WTC11 (cell line): ENCODE measurements at regions not wholly inside any gene's neighbourhood (a gene's known extent, or its start where the extent isn't known, plus 50 kb on each side); places are given as distances from the start of the nearest gene placed in this dataset.

ENCODE experiments used
- ATAC-seq: fragments of 200-7000 bp; cut with Tn5 transposase; 2 replicates; pipeline ENCODE4 v1.10.0; 2021; ENCODE audit warnings: mild to moderate bottlenecking, moderate library complexity
- CTCF ChIA-PET: fragments of 300-600 bp; sonication (Branson Sonifier 250); formaldehyde crosslinking; loops from one replicate; lab custom pipeline; 2021; ENCODE audit warnings: antibody characterized with exemption; lab: Charles Lee
- POLR2A ChIA-PET: fragments of 350-600 bp; sonication (Branson Sonifier 250); formaldehyde crosslinking; loops from one replicate; lab custom pipeline; 2021; ENCODE audit warnings: antibody characterized with exemption; lab: Charles Lee
- DNase-seq: peaks from one replicate; pipeline ENCODE4 v3.0.0; 2021; ENCODE audit warnings: low spot score
- H3K27ac Mint-ChIP-seq: 2 replicates; pipeline ENCODE4 v1.8.0; 2021; ENCODE audit warnings: mixed read lengths
- H3K27me3 Mint-ChIP-seq: 2 replicates; pipeline ENCODE4 v1.8.0; 2021; ENCODE audit warnings: low read depth, mild to moderate bottlenecking, moderate library complexity, mixed read lengths
- H3K36me3 Mint-ChIP-seq: 2 replicates; pipeline ENCODE4 v1.8.0; 2021; ENCODE audit warnings: mixed read lengths
- H3K4me1 Mint-ChIP-seq: 2 replicates; pipeline ENCODE4 v1.8.0; 2022; ENCODE audit warnings: mixed read lengths
- H3K4me3 Mint-ChIP-seq: 2 replicates; pipeline ENCODE4 v1.8.0; 2021; ENCODE audit warnings: mild to moderate bottlenecking, moderate library complexity, mixed read lengths
- H3K9me3 Mint-ChIP-seq: 2 replicates; pipeline ENCODE4 v1.8.0; 2021; ENCODE audit warnings: mixed read lengths
- AFF4 ChIP-seq: sonication (generic); formaldehyde crosslinking; IDR thresholded peaks from 2 replicates; pipeline ENCODE4 v1.8.1; 2023; ENCODE audit warnings: mild to moderate bottlenecking, missing genetic modification reagents, borderline replicate concordance
- ATF6 ChIP-seq: sonication (generic); formaldehyde crosslinking; IDR thresholded peaks from 2 replicates; pipeline ENCODE4 v1.8.1; 2023; ENCODE audit warnings: mild to moderate bottlenecking, missing genetic modification reagents
- CBFB ChIP-seq: sonication (generic); formaldehyde crosslinking; IDR thresholded peaks from 2 replicates; pipeline ENCODE4 v1.8.1; 2022; ENCODE audit warnings: mild to moderate bottlenecking, low read depth, missing genetic modification reagents
- CTCF ChIP-seq: fragments of 200-600 bp; IDR thresholded peaks from 2 replicates; pipeline ENCODE4 v1.8.0; 2022; ENCODE audit warnings: antibody characterized with exemption
- E2F1 ChIP-seq: sonication (generic); formaldehyde crosslinking; IDR thresholded peaks from 2 replicates; pipeline ENCODE4 v1.8.0; 2022; ENCODE audit warnings: mild to moderate bottlenecking, missing genetic modification reagents
- ELF4 ChIP-seq: sonication (generic); formaldehyde crosslinking; IDR thresholded peaks from 2 replicates; pipeline ENCODE4 v1.8.1; 2022; ENCODE audit warnings: low read depth, mild to moderate bottlenecking, moderate library complexity, missing genetic modification reagents
- HMGA2 ChIP-seq: fragments of 250-450 bp; sonication (Bioruptor Pico); IDR thresholded peaks from 2 replicates; pipeline ENCODE4 v1.4.0; 2021; ENCODE audit warnings: mild to moderate bottlenecking, moderate library complexity
- IRF1 ChIP-seq: sonication (generic); formaldehyde crosslinking; IDR thresholded peaks from 2 replicates; pipeline ENCODE4 v1.8.0; 2023; ENCODE audit warnings: missing genetic modification reagents
- JAZF1 ChIP-seq: fragments of 250-450 bp; sonication (Bioruptor Pico); IDR thresholded peaks from 2 replicates; pipeline ENCODE4 v1.9.0; 2021; ENCODE audit warnings: moderate library complexity, mild to moderate bottlenecking, inconsistent platforms
- JUN ChIP-seq: sonication (generic); formaldehyde crosslinking; IDR thresholded peaks from 2 replicates; pipeline ENCODE4 v1.8.0; 2023; ENCODE audit warnings: mild to moderate bottlenecking, missing genetic modification reagents
- KAT7 ChIP-seq: sonication (generic); formaldehyde crosslinking; IDR thresholded peaks from 2 replicates; pipeline ENCODE4 v1.8.1; 2023; ENCODE audit warnings: missing genetic modification reagents, mild to moderate bottlenecking, borderline replicate concordance
- NFATC4 ChIP-seq: fragments of 250-450 bp; sonication (Bioruptor Pico); IDR thresholded peaks from 2 replicates; pipeline ENCODE4 v1.9.0; 2021; ENCODE audit warnings: mild to moderate bottlenecking
- PREB ChIP-seq: sonication (generic); formaldehyde crosslinking; IDR thresholded peaks from 2 replicates; pipeline ENCODE4 v1.8.1; 2022; ENCODE audit warnings: mild to moderate bottlenecking, missing genetic modification reagents, moderate library complexity, borderline replicate concordance
- RORB ChIP-seq: fragments of 250-450 bp; sonication (Bioruptor Pico); IDR thresholded peaks from 2 replicates; pipeline ENCODE4 v1.9.0; 2021; ENCODE audit warnings: mild to moderate bottlenecking
- ZNF138 ChIP-seq: sonication (generic); formaldehyde crosslinking; conservative IDR thresholded peaks from 2 replicates; pipeline ENCODE4 v1.8.1; 2022; ENCODE audit warnings: mild to moderate bottlenecking, moderate library complexity, missing genetic modification reagents
- ZNF263 ChIP-seq: sonication (generic); formaldehyde crosslinking; IDR thresholded peaks from 2 replicates; pipeline ENCODE4 v1.8.1; 2022; ENCODE audit warnings: low read depth, mild to moderate bottlenecking, moderate library complexity, missing genetic modification reagents
- ZNF281 ChIP-seq: sonication (generic); formaldehyde crosslinking; IDR thresholded peaks from 2 replicates; pipeline ENCODE4 v1.8.0; 2023; ENCODE audit warnings: mild to moderate bottlenecking, missing genetic modification reagents
- ZNF416 ChIP-seq: fragments of 250-450 bp; sonication (Bioruptor Pico); IDR thresholded peaks from 2 replicates; pipeline ENCODE4 v1.9.0; 2021; ENCODE audit warnings: mild to moderate bottlenecking, inconsistent platforms
- ZNF671 ChIP-seq: fragments of 250-450 bp; sonication (Bioruptor Pico); IDR thresholded peaks from 2 replicates; pipeline ENCODE4 v1.8.0; 2021; ENCODE audit warnings: mild to moderate bottlenecking

GRCh38 chr6:156398966-156399365 lies 378.2 kb upstream of the ARID1B start:
- H3K4me1 Mint-ChIP-seq: peaks cover 26% of the 10 kb centered on the region
- H3K9me3 Mint-ChIP-seq: peaks cover 9% of the 10 kb centered on the region
- peaks cover 12% of the 10 kb centered on the region for H3K27me3 Mint-ChIP-seq
- CTCF ChIA-PET: no interaction called here
- no peak for DNase-seq
- H3K4me3 Mint-ChIP-seq: no peak overlapping the region
- no peaks in the 10 kb centered on the region for H3K36me3 Mint-ChIP-seq
- no peak overlapping the region for H3K27ac Mint-ChIP-seq
- ATAC-seq: no peak
- TF ChIP-seq KAT7 (CRISPR knock-in tag) (no peak), HMGA2 (CRISPR knock-in tag) (no peak), E2F1 (CRISPR knock-in tag) (no peak), ZNF263 (CRISPR knock-in tag) (no peak), JUN (CRISPR knock-in tag) (no peak)
- POLR2A ChIA-PET: no interaction called here

- DNase-seq: no peak
- Mint-ChIP-seq H3K4me1 (peaks cover 26% of the 10 kb centered on the region), H3K4me3 (no peak overlapping the region), H3K27ac (no peak overlapping the region), H3K9me3 (peaks cover 7% of the 10 kb centered on the region), H3K27me3 (peaks cover 12% of the 10 kb centered on the region), H3K36me3 (no peaks in the 10 kb centered on the region)
- POLR2A ChIA-PET: no interaction called here
- no peak for ATAC-seq
- CTCF ChIA-PET: no interaction called here
- TF ChIP-seq CTCF: no peak
- TF ChIP-seq RORB: no peak
- no peak for TF ChIP-seq PREB
- TF ChIP-seq JUN (CRISPR knock-in tag): no peak
- no peak for TF ChIP-seq ZNF138 (CRISPR knock-in tag)
- no peak for TF ChIP-seq ZNF671 (CRISPR knock-in tag)
- TF ChIP-seq IRF1 (CRISPR knock-in tag): no peak
- no peak for TF ChIP-seq JAZF1 (CRISPR knock-in tag)
- TF ChIP-seq ATF6 (CRISPR knock-in tag): no peak
- no peak for TF ChIP-seq ZNF281 (CRISPR knock-in tag)
- no peak for TF ChIP-seq CBFB (CRISPR knock-in tag)
- no peak for TF ChIP-seq AFF4
- no peak for TF ChIP-seq ZNF416 (CRISPR knock-in tag)
- TF ChIP-seq ELF4 (CRISPR knock-in tag): no peak
- no peak for TF ChIP-seq NFATC4
Observed at GRCh38 chr6:156398371-156398770, 378.8 kb upstream of the ARID1B start.
